ENCODE measurements at regions not wholly inside any gene's neighbourhood (a gene's known extent, or its start where the extent isn't known, plus 50 kb on each side); places are given as distances from the start of the nearest gene placed in this dataset.

DNA sequence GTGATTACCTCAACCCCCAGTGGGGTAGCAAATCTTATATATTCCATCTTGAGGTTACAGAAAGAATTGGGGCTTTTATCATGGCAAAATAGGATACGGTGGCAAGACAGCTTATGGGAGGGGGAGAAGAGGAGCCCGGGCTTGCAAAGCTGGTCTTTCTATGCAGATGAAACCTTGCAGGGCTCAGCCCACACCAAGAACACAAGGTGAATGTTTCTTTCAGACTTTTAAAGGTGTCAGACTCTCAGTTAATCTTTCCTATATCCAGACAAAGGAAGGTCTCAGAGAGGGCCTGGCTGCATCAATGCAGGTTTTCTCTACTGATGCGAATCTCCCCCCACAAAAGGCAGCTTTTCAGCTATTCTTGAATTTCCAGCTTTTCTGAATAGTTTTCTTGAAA is 59.9 kb upstream of the WDR17 start:
- Histone ChIP-seq H3K36me3 (ENCODE audit: control insufficient read depth, insufficient read depth, low read length) (no peaks in the 10 kb centered on the region), H3K4me1 (ENCODE audit: control insufficient read depth, insufficient read depth, low read length) (peaks cover 8% of the 10 kb centered on the region), H3K9me3 (replicated peaks; ENCODE audit: control insufficient read depth, low read depth, low read length) (no peaks in the 10 kb centered on the region), H3K27ac (ENCODE audit: low read length) (no peak overlapping the region), H3K4me3 (ENCODE audit: low read length) (no peak overlapping the region), H3K27me3 (ENCODE audit: control insufficient read depth, insufficient read depth, low read length) (peaks cover 14% of the 10 kb centered on the region)
- DNase-seq = no peak
- whole genome bisulfite sequencing (ENCODE audit: insufficient coverage) = no CpG with 5 or more reads among the region's 3 CpGs

GRCh38 chr4:176009254-176009653 is 56.4 kb upstream of the WDR17 start:
- Histone ChIP-seq H3K4me3 (ENCODE audit: low read length) (no peak overlapping the region), H3K4me1 (ENCODE audit: control insufficient read depth, insufficient read depth, low read length) (no peaks in the 10 kb centered on the region), H3K9me3 (replicated peaks; ENCODE audit: control insufficient read depth, low read depth, low read length) (no peaks in the 10 kb centered on the region), H3K27ac (ENCODE audit: low read length) (no peak overlapping the region), H3K36me3 (ENCODE audit: control insufficient read depth, insufficient read depth, low read length) (no peaks in the 10 kb centered on the region), H3K27me3 (ENCODE audit: control insufficient read depth, insufficient read depth, low read length) (no peaks in the 10 kb centered on the region)
- no CpG with 5 or more reads among the region's 2 CpGs for WGBS (ENCODE audit: insufficient coverage)
- DNase-seq = no peak

DNA sequence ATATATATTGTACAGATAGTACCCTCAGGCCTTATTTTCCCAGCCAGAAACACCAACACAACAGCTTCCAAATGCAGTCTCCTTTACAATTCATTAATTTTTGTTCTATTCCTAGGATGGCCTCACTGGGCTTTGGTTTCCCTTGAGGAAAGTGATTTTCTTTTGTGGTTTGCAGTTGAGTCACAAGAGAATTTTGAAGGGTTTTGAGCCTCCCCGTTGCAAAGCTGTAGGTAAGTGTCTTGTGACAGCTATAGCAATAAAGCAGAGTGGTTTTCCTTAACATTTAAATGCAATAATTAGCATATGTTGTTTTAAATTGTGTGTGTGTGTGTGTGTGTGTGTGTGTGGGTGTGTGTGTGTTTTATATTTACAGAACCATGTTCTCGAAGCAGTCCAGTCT is 54.1 kb upstream of the WDR17 start:
- DNase-seq = no peak
- Histone ChIP-seq H3K36me3 (ENCODE audit: control insufficient read depth, insufficient read depth, low read length) (no peaks in the 10 kb centered on the region), H3K4me3 (ENCODE audit: low read length) (no peak overlapping the region), H3K4me1 (ENCODE audit: control insufficient read depth, insufficient read depth, low read length) (no peaks in the 10 kb centered on the region), H3K27me3 (ENCODE audit: control insufficient read depth, insufficient read depth, low read length) (no peaks in the 10 kb centered on the region), H3K9me3 (replicated peaks; ENCODE audit: control insufficient read depth, low read depth, low read length) (no peaks in the 10 kb centered on the region), H3K27ac (ENCODE audit: low read length) (no peak overlapping the region)
- 57% methylated on average over 1 of the region's 2 CpGs for WGBS (ENCODE audit: insufficient coverage)

GRCh38 chr4:176013476-176014247 is 52.0 kb upstream of the WDR17 start:
- no peaks in the 10 kb centered on the region for H3K4me1 ChIP-seq (ENCODE audit: control insufficient read depth, insufficient read depth, low read length)
- H3K27ac ChIP-seq (ENCODE audit: low read length) = no peak overlapping the region
- no peaks in the 10 kb centered on the region for H3K36me3 ChIP-seq (ENCODE audit: control insufficient read depth, insufficient read depth, low read length)
- H3K9me3 ChIP-seq (replicated peaks; ENCODE audit: control insufficient read depth, low read depth, low read length) = no peaks in the 10 kb centered on the region
- DNase-seq = peak; percentile 6
- no peak overlapping the region for H3K4me3 ChIP-seq (ENCODE audit: low read length)
- WGBS (ENCODE audit: insufficient coverage) = 86% methylated on average over 6 of the region's 8 CpGs
- H3K27me3 ChIP-seq (ENCODE audit: control insufficient read depth, insufficient read depth, low read length) = no peaks in the 10 kb centered on the region

DNA sequence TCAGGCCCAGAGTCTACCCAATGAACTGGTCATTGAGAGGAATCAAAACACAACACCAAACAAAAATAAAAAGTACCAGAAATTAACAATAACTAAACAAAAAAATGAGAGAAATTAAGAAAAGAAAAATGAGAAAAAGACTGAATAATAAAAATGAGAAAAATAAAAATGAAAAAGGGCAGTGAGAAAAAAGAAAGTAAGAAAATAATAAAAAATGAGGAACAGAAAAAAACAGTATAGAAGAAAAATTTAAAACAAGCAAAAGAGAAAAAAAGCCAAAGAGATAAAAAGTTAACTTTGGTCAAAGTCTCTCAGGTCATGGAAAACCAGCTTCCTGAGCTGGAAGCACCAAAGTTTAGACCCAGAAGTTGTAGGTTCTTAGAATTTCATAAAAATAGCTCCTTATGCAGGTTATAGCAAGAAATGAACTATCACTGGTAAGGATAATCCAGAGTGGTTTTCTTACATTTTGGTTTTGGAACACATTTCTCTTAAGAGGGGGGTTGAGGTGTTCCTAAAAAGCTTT is 51.0 kb upstream of the WDR17 start:
- no peaks in the 10 kb centered on the region for H3K4me1 ChIP-seq (ENCODE audit: control insufficient read depth, insufficient read depth, low read length)
- H3K4me3 ChIP-seq (ENCODE audit: low read length) = no peak overlapping the region
- H3K27ac ChIP-seq (ENCODE audit: low read length) = no peak overlapping the region
- no peak for DNase-seq
- no peaks in the 10 kb centered on the region for H3K27me3 ChIP-seq (ENCODE audit: control insufficient read depth, insufficient read depth, low read length)
- H3K36me3 ChIP-seq (ENCODE audit: control insufficient read depth, insufficient read depth, low read length) = no peaks in the 10 kb centered on the region
- H3K9me3 ChIP-seq (replicated peaks; ENCODE audit: control insufficient read depth, low read depth, low read length) = no peaks in the 10 kb centered on the region
